GM19397 (cell line): ENCODE measurements at regions not wholly inside any gene's neighbourhood (a gene's known extent, or its start where the extent isn't known, plus 50 kb on each side); places are given as distances from the start of the nearest gene placed in this dataset.

Experiments
- ATAC-seq: cut with Tn5 transposase; IDR thresholded peaks from one replicate; pipeline ENCODE4 v1.9.1; 2021; ENCODE audit warnings: mild to moderate bottlenecking, moderate library complexity; ENCODE audit not compliant: unreplicated experiment

DNA sequence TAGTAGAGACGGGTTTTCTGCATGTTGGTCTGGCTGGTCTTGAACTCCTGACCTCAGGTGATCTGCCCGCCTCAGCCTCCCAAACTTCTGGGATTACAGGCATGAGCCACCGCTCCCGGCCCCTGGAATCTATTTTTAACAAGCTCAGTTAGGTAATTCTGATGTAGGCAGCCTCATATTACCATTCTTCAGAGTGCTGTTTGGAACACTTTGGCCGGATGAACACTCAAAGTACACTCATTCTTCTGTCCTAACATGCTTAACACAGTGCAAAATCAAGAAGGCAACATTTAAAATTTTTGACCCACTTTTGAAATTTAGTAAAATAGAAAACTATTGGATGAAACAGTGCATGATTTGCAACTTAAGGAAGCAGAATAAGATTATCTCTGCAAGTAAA, 586.7 kb upstream of the CHORDC1 start:
- no peak for ATAC-seq

DNA sequence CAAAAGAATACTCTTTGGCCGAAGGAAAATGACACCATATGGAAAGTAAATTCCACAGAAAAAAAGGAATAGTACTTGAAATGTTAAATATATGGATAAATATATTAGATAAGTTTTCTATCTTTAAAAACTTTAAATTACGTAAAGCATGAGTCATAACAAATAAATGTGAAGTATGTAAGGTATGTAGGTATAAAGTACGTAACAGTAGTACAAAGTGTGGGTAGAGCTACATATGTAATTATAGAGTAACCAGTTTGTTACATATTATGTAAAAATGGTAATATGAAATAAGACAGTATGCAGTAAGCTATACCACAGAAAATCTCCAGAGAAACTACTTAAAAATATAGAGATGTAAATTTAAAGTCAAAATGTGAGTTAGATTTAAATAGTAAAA, 582.3 kb upstream of the CHORDC1 start:
- no peak for ATAC-seq

DNA sequence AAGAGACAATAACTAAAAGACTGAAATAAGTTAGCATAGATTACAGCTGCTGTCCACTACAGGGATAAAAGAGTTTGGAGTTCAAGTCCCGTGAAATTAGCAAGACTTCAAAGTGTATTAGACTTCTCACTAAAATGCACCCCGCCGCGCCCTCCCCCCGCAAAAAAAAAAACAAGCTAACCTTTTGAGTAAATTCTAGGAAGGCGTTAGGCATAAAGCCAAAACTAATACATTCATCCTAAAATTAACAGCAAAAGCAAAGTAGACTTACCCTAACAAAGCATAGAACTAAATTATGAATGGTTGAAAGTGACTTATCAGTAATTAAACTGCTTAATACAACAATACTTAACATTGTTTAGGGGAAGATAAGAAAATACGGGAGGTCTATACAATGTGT, 581.0 kb upstream of the CHORDC1 start:
- no peak for ATAC-seq

DNA sequence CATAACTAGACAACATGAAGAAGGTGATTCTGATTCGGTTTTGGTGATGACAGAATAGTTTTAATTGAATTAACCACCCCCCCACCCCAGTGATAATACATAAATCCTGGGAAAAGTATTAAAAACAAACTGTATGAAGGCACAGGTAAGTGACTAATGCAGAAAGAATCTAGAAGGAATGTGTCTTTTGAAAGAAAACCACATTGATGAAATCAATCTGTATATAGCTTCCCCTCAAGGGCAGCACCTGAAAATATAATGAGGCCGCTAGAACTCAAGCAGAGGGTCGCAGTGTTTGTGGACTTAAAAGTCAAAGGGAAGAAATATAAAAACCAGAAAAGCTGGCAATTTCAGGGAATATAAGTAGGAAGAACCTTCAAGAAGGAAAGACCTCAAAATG, 580.5 kb upstream of the CHORDC1 start:
- no peak for ATAC-seq

DNA sequence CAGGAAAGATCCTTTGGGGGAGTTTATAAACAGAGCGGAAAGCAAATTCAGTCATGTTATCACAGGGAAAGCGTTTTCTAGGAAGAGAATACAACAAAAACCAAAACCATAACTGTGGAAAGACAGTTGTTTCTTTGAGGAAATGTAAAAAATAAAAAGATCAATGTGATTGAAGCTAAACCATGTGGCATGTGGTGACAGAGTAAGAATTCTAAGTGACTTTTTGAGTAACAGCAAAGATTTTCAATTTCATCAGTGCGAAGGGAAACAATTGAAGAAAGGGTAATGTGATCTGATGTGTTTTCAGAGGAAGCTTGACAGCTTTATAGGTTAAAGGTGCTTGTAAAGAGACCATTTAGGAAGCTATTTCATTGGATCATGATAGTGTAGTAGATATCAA, 575.9 kb upstream of the CHORDC1 start:
- ATAC-seq: no peak

DNA sequence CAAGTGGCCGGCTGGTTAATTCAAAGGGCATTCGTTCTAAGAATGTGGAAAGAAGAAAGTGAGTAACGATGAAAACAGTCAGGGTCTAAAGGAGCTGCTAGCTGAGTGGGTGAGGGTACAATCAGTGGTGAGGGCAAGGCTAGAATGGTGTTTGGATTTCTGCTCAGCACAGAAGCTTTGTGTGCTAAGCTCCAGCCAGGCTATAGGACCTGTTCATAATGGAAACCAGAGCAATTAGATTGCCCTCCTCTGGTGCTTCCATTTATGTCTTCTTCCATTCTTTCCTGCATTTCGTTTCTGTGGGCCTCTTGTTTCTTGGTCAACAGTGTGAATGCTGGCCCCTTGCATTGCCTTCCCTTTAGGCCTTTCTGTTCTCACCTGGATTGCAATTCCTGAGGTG, 572.9 kb upstream of the CHORDC1 start:
- ATAC-seq: no peak

DNA sequence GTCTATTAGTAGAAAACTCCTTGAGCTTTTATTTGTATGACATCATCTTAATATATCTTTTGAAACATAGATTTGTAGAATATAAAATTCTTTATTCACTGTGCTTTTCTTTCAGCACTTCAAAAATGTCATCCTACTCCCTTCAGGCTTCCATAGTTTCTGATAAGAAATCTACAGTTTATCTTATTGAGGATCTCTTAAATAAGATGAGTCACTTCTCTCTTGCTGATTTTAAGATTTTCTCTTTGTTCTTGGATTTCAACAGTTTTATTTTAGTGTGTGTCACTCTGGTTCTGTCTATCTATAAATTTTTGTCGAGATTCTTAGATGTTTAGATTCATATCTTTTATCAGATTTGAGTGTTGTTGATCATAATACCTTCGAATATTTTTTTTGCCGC, 566.1 kb upstream of the CHORDC1 start:
- no peak for ATAC-seq

DNA sequence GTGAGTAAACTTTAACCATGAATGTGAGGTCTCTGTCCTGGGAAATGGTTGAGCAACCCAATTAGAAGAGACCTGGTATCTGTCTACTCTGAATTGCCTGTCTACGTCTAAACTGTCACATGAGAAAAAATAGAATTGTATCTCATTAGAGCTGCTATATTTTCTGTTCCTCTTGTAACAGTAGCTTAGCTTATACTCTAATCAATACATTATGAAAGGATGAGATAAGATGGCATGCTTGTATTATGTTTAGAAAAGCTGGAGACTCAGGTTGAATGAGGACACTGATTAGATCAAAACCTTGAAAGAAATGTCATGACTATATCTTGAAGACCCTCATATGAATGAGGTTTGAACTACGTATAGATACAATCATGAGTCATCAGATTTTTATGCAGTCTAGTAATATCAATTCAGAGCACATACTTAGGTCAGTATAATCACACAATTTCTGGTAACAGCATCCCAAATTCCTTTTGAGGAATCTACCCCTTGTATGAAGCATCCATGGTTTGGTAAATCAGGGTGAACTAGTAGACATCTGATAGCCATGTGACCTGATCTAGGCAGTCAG, 561.5 kb upstream of the CHORDC1 start:
- ATAC-seq: no peak

DNA sequence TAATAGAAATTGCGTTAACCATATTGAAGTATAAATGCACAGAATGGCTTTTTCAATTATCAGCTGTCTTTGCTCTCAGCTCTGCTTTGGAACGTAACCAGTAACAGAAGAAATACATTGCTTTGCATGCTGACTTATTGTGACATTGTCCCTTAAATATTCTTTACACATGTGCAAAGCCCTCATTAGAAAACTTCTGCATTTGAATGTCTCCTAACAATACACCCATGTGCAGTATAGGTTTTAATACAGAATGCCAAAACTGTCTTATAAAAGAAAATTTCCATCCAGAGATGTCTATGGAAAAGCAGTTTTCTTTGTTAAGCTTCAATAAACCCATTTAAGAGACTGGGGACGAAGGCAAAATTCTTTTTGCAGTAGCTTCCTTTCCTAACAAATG, 560.3 kb upstream of the CHORDC1 start:
- no peak for ATAC-seq

DNA sequence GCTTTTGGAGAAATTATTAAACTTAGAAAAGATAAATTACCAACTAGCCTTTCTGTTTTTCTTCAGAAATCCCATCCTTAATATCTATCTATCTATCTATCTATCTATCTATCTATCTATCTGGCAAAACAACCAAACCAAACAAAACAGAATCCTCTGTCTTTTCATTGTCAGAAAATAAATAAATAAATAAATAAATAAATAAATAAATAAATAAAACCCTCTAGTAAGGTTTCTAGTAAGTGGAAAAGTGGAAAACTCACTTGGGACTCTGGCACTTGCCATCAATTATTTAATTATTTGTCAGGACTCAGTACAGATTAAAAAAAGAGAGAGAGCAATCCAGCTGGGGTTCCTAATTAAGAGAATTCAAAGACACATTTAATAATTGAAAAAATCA, 556.2 kb upstream of the CHORDC1 start:
- no peak for ATAC-seq

DNA sequence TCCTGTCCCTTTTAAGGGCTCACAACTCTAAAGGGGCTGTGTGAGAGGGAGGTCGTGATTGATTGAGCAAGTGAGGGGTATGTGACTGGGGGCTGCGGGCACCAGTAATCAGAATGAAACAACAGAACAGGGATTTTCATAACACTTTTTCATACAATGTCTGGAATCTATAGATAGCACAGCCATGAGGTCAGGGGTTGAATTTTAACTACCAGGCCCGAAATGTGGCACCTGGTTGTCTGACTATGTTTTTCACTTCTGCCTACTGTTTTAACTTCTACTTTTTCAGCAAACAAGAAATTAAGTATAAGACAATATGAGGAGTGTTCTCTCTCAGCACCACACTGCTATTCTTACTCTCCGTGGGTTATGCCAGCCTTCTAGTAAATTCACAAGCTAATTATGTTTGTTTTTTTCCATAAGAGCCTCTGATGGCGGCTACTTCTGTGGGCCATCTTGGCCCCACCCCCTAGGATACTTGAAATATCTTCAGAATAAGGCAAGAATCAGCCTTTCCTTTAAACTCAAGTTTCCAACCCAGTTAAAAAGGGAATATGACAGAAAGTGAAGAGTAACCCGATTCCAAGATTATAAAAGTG, 552.8 kb upstream of the CHORDC1 start:
- ATAC-seq: peak; percentile 71

DNA sequence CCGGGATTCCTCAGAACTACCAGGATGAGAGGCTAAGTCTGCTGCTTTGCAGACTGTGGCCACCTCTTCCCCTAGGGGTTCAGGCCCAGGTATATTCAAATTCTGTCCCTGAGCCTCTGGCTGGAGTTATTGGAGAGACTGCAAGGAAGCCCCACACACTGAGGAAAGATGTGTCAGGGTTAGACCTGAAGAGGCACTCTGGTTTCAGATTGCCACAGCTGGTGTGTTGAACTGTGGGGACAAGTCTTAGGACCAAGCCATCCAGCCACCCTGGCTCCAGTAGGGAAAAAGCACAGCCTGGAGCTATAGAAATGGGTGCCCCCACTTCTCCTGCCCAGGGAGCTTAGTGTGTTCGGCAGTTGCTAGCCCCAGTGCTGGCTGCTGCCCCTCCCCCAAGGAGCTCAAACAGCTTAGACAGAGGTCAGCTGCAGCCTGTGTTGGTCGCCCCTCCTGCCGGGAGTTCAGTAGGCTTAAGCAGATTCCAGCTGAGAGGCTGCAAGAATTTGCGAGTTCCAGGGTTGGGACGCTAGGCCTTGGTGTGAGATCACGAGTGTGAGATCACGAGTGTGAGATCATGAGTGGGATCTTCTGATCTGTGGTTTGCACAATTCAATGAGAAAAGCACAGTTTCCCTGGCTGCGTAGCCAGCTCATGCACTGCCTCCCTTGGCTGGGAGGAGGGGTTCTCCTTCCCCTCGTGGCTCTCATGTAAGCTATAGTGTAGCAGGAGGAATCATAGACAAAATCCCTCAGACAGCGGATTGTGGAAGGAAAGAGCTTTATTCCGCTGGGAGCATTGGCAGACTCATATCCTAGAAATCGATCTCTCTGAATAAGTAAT, 552.1 kb upstream of the CHORDC1 start:
- peak; percentile 24 for ATAC-seq

DNA sequence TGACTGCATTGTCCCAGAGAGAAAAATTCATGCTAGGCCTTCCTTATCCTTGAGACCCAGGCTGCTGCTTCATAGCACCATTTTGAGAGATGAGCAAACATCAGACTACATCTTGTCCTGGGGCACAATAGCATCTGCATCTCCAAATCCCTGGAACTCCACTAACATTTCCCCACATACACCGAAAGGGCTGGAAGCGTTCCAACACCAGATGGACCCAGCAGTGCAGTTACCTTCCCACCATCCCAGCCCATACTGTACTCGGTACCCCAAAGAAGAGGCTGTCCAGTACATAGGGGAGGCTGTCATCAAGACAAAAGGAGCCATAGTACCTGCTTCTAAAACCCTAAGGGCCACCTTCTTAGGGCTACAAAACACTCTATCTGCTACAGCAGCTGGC, 547.2 kb upstream of the CHORDC1 start:
- ATAC-seq: no peak

DNA sequence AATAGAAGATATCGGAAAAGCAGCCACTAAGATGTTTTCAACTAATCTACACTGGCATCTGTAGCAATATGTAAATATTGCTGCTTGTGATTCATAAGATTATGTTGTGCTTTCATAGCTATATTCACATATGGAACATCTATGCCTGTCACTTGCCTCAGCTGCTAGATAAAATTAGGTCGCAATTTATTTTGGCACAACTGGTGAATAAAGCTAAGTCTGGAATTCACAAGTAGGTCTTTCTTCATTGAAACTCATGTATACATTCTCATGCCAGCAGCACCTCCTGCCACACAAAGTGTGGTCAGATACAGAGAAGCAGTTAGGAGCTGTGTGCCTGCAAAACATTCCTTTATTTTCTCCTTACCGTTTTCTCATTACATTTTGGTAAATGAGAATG, 543.3 kb upstream of the CHORDC1 start:
- ATAC-seq: no peak

DNA sequence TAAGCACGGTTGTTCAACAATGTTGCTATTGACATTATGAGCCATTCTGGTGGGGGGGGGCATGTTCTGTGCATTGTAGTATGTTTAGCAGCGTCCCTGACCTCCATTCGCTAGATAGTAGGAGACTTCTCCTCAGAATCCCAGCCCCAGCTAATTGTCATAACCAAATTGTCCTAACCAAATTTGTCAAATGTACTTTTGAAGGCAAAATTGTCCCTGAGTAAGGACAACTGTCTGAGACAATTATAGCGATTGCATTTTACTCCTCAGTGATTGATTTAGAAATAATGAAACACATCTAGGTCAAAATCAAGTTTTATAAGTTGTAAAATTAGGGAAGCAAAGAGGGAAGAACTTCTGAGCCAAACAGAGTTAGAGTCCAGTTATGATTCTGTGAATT, 541.8 kb upstream of the CHORDC1 start:
- no peak for ATAC-seq

DNA sequence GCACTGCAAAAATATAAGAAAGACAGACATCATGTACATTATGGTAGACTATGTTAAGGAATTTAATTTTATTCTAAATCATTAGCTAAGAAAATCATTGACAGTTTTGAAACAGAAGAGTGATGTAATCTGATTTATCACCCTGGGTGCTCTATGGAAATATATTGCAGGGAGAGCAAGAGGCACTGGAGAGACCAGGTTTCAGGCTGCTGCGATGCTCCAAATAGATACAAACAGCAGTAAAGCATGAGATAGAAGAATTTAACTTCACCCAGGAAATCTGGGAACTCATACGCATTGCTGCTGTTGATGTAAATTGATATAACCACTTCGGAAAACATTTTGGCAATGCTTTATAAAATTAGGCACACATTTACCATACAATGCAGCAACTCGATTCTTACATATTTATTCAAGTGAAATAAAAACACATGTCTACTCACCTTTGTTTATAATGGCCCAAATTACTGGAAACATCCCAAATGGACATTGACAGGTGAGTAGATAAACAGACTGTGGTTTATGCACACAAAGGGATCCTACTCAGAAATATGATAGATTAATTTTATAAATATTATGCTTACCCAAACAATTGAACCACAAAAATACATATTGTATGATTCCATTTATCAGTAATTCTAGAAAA, 535.1 kb upstream of the CHORDC1 start:
- ATAC-seq: no peak

DNA sequence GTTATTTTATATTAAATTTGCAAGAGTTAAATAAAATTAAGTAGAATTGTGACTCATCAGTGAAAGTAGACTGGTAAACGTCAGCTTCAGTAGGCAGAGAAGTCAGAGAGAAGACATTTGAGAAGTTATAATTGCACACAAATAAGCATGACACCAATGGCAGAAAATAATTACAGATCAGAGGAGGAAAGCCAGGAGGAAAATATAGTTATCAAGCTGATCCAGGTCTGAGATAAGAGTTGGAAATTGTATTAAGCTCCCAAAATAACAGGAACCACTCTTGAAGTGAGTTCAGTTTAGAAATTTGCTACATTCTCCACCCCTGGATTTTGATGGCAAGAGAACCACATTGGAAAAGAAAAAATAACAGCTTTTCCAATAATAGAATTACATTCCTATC, 533.8 kb upstream of the CHORDC1 start:
- no peak for ATAC-seq

DNA sequence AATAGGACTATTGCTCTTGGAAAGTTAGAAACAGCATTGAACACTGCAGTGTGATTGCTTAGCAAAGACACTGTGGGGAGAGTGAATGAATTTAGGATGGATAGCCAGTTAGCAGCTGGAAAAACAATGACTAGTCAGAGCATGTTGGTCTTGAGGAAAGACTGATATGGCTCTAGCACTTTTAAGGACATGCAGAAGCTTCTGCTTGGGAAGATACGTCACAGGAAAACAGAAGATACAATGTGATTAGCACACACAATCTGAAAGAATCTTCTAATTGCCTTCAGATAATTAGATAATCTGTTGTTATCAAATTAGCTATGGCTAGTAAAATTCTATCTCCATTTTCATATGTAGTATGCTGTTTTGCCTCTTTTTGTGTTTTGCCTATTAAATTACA, 530.7 kb upstream of the CHORDC1 start:
- ATAC-seq: no peak

DNA sequence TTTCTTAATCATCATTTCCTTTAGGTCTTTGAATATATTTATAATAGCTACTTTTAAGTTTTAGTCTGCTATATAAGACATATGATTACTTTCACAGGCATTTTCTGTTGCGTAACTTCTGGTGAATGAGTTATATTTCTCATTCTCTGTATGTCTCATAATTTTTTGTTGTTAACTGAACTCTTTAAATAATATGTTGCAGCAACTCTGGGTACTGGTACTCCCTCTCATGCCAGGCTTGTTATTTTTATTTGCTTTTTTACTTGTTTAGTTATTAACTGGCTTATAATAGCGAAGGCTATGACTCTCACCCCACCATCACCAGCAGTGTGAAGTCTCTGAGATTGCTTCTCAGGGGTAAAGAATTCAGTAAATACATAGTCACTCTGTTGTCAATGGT, 524.2 kb upstream of the CHORDC1 start:
- ATAC-seq: no peak

DNA sequence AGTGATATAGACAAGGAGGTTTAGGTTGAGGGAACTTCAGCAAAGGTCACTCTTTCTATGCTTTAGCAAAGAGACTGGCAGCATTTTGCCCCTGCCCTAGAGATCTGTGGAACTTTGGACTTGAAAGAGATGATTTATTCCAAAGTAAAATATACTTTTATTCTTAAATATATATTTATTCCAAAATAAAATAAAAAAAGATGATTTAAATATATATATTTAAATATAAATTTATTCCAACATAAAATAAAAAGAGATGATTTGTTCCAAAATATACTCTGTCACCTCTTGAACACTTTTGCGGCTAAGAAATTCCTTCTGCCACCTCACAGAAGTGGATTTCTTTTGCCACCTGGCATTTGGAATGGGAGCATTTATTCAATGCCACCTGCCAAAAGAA, 521.3 kb upstream of the CHORDC1 start:
- ATAC-seq: no peak

DNA sequence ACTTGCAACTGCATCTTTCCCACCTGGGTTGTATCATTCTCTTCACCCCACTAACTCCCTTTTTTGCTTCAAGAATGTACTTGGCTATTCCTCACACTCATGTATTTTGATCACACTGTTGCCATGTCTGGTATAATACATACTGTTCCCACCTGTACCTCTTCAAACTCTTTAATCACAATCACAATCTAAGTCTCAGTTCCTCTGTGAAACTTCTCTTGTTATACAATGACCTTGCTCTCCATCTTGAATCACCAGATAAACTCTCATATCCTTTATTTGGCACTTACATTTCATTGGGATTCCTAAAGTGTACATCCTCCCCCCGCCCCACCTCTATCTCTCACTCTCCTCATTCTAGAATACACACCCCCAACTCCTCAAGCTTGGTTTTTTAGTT, 516.0 kb upstream of the CHORDC1 start:
- no peak for ATAC-seq

DNA sequence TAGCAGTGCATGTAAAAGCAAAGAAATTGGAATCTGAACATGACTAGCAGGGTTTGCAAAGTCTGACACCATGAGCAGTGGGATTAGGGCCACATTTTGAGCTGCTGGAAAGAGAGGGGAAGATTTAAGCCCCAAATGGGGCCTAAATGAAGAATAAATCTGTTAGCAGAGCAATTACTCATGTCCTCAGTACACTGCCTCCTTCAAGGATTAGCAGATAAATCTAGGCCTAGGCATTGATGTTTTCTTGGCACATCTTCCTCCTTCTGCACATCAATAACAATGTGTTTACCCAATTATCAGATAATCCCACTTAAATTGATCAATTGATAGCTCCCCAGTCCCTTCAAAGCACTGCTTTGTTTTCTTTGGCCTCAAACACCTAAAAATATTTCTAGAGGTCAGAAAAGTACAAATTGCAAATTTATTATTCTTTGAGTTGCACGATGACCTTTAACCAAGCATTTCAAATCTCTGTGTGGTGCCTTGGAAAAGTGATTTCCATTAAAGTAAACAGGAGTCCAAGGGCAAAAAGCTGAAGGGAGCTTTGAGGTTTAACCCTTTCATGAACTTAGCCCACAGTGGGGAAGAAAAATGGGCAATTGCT, 514.7 kb upstream of the CHORDC1 start:
- no peak for ATAC-seq
